DOHH2 (cell line): ENCODE measurements at regions not wholly inside any gene's neighbourhood (a gene's known extent, or its start where the extent isn't known, plus 50 kb on each side); places are given as distances from the start of the nearest gene placed in this dataset.

Experiments
- H3F3A ChIP-seq: fragments of 200-600 bp; sonication (generic), shearing (Covaris generic); 2 replicates; pipeline ENCODE4 v1.6.0; 2016; ENCODE audit warnings: antibody characterized with exemption, mild to moderate bottlenecking; ENCODE audit not compliant: control insufficient read depth, insufficient read depth
- H3K27ac ChIP-seq: fragments of 200-600 bp; sonication (generic); 2 replicates; pipeline ENCODE4 v1.5.1; 2014; ENCODE audit warnings: low read depth, mild to moderate bottlenecking, low read length, moderate library complexity
- H3K27me3 ChIP-seq: fragments of 200-600 bp; sonication (generic); 2 replicates; pipeline ENCODE4 v1.6.1; 2014; ENCODE audit warnings: mild to moderate bottlenecking, low read length, mixed read lengths; ENCODE audit not compliant: control insufficient read depth
- H3K36me3 ChIP-seq: fragments of 200-600 bp; sonication (generic); 2 replicates; pipeline ENCODE4 v1.6.1; 2014; ENCODE audit warnings: mild to moderate bottlenecking, low read length, moderate library complexity, mixed read lengths; ENCODE audit not compliant: control insufficient read depth
- H3K4me1 ChIP-seq: fragments of 200-600 bp; sonication (generic); 2 replicates; pipeline ENCODE4 v1.6.1; 2014; ENCODE audit warnings: mild to moderate bottlenecking, low read length, mixed read lengths; ENCODE audit not compliant: control insufficient read depth
- H3K4me2 ChIP-seq: fragments of 200-600 bp; sonication (generic); 2 replicates; pipeline ENCODE4 v1.6.0; 2014; ENCODE audit warnings: mild to moderate bottlenecking, low read length, moderate library complexity
- H3K4me3 ChIP-seq: fragments of 200-600 bp; sonication (generic); 2 replicates; pipeline ENCODE4 v1.5.1; 2014; ENCODE audit warnings: mild to moderate bottlenecking, low read length, mixed read lengths
- H3K79me2 ChIP-seq: fragments of 200-600 bp; sonication (generic); 2 replicates; pipeline ENCODE4 v1.6.1; 2014; ENCODE audit warnings: mild to moderate bottlenecking, low read length, mixed read lengths; ENCODE audit not compliant: control insufficient read depth
- H3K9me2 ChIP-seq: fragments of 200-600 bp; sonication (generic); replicated peaks from 2 replicates; pipeline ENCODE4 v1.6.1; 2014; ENCODE audit warnings: mild to moderate bottlenecking, low read length, mixed read lengths; ENCODE audit not compliant: control insufficient read depth
- H3K9me3 ChIP-seq: fragments of 200-600 bp; sonication (generic); 2 replicates; pipeline ENCODE4 v1.6.1; 2014; ENCODE audit warnings: antibody characterized with exemption, low read length, mixed read lengths; ENCODE audit not compliant: control insufficient read depth, insufficient read depth
- H4K20me1 ChIP-seq: fragments of 200-600 bp; sonication (generic); 2 replicates; pipeline ENCODE4 v1.6.0; 2014; ENCODE audit warnings: low read depth, mild to moderate bottlenecking, antibody characterized with exemption, low read length, moderate library complexity; ENCODE audit not compliant: control insufficient read depth, insufficient read depth
- EZH2phosphoT487 ChIP-seq: fragments of 200-600 bp; sonication (generic); IDR thresholded peaks from 2 replicates; pipeline ENCODE4 v1.6.1; 2017; ENCODE audit warnings: borderline replicate concordance, mild to moderate bottlenecking, antibody characterized with exemption, low read length, moderate library complexity, mixed read lengths
- TF ChIP-seq, protein P1 (sequence below): fragments of 200-600 bp; sonication (generic); IDR thresholded peaks from one replicate; pipeline ENCODE4 v1.5.1; 2014; ENCODE audit warnings: antibody characterized with exemption, mild to moderate bottlenecking, low read depth, low read length; ENCODE audit not compliant: poor library complexity, severe bottlenecking

DNA sequence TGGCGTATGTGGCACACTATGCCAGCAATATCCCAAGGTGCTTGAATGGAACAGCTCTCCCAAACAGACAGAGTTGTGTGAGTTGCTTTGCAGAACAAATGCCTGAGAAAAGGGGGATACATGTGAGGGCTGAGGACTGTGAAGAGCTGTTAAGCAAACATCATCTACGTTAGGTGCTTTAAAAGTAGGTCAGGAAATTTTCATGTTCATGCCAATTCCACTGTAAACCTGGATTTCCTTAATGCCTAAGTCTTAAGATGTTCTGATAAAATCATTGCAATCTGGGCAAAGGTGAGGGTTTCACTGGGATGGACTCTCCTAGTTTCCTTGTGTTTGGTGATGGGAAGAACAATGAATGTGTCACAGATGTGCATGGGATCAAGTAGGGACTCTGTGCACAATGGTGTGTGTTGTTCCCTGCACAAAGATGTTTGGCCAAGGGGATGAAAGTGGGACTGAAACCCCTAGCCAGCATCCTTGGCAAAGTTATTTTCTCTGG is 227.9 kb downstream of the KTN1 start:
- Histone ChIP-seq H3K27ac (no peak overlapping the region), H3K9me2 (no peaks in the 10 kb centered on the region), H3K36me3 (no peaks in the 10 kb centered on the region), H3K79me2 (no peaks in the 10 kb centered on the region), H3K4me1 (no peaks in the 10 kb centered on the region), H3K9me3 (no peaks in the 10 kb centered on the region), H4K20me1 (no peaks in the 10 kb centered on the region), H3F3A (no peaks in the 10 kb centered on the region), H3K4me2 (no peak overlapping the region), H3K27me3 (no peaks in the 10 kb centered on the region), H3K4me3 (no peak overlapping the region)
- TF ChIP-seq EZH2phosphoT487: no peak
- TF ChIP-seq, protein P1, sequence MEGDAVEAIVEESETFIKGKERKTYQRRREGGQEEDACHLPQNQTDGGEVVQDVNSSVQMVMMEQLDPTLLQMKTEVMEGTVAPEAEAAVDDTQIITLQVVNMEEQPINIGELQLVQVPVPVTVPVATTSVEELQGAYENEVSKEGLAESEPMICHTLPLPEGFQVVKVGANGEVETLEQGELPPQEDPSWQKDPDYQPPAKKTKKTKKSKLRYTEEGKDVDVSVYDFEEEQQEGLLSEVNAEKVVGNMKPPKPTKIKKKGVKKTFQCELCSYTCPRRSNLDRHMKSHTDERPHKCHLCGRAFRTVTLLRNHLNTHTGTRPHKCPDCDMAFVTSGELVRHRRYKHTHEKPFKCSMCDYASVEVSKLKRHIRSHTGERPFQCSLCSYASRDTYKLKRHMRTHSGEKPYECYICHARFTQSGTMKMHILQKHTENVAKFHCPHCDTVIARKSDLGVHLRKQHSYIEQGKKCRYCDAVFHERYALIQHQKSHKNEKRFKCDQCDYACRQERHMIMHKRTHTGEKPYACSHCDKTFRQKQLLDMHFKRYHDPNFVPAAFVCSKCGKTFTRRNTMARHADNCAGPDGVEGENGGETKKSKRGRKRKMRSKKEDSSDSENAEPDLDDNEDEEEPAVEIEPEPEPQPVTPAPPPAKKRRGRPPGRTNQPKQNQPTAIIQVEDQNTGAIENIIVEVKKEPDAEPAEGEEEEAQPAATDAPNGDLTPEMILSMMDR: no peak

DNA sequence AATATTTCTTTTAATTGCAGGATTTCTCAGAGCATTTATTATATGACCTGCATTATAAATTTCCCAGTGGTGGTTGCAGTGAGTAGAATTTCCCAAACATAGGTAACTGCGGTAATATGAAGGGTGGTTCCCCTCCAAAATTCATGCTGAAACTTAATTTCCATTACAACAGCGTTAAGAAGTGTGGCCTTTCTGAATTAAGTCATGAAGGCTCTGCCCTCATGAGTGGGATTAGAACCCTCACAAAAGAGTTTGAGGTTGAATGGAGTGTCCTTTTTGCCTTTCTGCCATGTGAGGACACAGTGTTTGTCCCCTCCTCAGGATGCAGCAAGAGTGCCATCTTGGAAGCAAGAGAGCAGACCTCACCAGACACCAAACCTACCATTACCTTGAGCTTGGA is 233.6 kb downstream of the KTN1 start:
- Histone ChIP-seq H3K4me2 (no peak overlapping the region), H3F3A (no peaks in the 10 kb centered on the region), H3K36me3 (no peaks in the 10 kb centered on the region), H3K4me3 (no peak overlapping the region), H3K79me2 (no peaks in the 10 kb centered on the region), H3K9me2 (no peaks in the 10 kb centered on the region), H3K27ac (no peak overlapping the region), H3K27me3 (no peaks in the 10 kb centered on the region), H4K20me1 (no peaks in the 10 kb centered on the region), H3K4me1 (no peaks in the 10 kb centered on the region), H3K9me3 (no peaks in the 10 kb centered on the region)
- TF ChIP-seq EZH2phosphoT487: no peak
- TF ChIP-seq, protein P1: no peak

DNA sequence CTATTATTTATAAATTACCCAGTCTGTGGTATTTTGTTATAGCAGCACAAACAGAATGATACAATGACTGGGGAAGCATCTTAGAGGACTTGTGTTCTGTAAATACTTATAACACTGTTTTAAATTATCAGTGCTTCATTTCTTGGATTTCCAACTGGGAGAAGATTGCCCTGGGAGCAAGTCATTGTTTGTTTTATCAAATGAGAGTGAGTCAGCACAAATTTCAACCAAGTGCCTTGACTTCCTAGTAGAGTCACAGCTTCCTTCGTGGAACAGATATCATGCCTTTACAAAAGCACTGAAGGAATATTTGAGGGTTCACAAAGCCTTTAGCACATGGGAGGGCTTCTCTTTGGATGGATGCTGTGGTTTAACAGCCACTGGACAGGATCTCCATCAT is 234.1 kb downstream of the KTN1 start:
- no peaks in the 10 kb centered on the region for H3K4me1 ChIP-seq
- no peaks in the 10 kb centered on the region for H3K79me2 ChIP-seq
- TF ChIP-seq, protein P1: no peak
- TF ChIP-seq EZH2phosphoT487: no peak
- H4K20me1 ChIP-seq: no peaks in the 10 kb centered on the region
- no peaks in the 10 kb centered on the region for H3K36me3 ChIP-seq
- no peaks in the 10 kb centered on the region for H3K9me2 ChIP-seq
- no peak overlapping the region for H3K27ac ChIP-seq
- H3K9me3 ChIP-seq: no peaks in the 10 kb centered on the region
- H3K27me3 ChIP-seq: no peaks in the 10 kb centered on the region
- no peak overlapping the region for H3K4me3 ChIP-seq
- H3K4me2 ChIP-seq: no peak overlapping the region
- no peaks in the 10 kb centered on the region for H3F3A ChIP-seq
